GM19043 (cell line): ENCODE measurements at regions not wholly inside any gene's neighbourhood (a gene's known extent, or its start where the extent isn't known, plus 50 kb on each side); places are given as distances from the start of the nearest gene placed in this dataset.
"Not testable (repeated sequence)": the region's sequence is repeated elsewhere in the genome, so short reads cannot be mapped to it uniquely, and the experiment has no call there.

Experiments
- ATAC-seq: cut with Tn5 transposase; IDR thresholded peaks from one replicate; pipeline ENCODE4 v1.9.1; 2021; ENCODE audit warnings: low read depth; ENCODE audit not compliant: unreplicated experiment

- not testable (repeated sequence) for ATAC-seq
Measured at GRCh38 chr7:46904523-46904922, 677.4 kb downstream of the TNS3 start.

DNA sequence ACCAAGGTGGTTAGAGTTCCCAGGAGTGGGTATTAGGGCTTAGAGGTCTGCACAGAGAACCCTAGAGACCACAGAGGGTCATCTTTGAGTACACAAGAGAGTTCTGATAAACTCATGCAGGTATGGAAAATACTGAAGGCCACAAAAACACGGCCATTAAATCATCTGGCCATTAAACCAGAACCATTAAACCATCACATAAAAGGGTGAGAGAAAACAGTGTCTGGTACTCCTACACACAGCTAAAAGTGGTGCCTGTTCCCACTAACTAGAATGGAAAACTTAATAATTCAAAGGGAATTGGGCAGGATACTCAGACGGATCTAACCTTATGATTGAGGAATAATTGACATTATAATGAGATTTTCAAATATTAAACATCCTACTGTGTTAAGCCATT lies 679.4 kb downstream of the TNS3 start:
- no peak for ATAC-seq

GRCh38 chr7:46900312-46901263 lies 681.3 kb downstream of the TNS3 start:
- ATAC-seq, result no peak

- ATAC-seq, result no peak
Measured at GRCh38 chr7:46897381-46897780, 684.5 kb downstream of the TNS3 start.

- ATAC-seq, result no peak
Measured at GRCh38 chr7:46886669-46887374, 695.1 kb downstream of the TNS3 start.

GRCh38 chr7:46885167-46885566 lies 696.7 kb downstream of the TNS3 start:
- ATAC-seq, result no peak

DNA sequence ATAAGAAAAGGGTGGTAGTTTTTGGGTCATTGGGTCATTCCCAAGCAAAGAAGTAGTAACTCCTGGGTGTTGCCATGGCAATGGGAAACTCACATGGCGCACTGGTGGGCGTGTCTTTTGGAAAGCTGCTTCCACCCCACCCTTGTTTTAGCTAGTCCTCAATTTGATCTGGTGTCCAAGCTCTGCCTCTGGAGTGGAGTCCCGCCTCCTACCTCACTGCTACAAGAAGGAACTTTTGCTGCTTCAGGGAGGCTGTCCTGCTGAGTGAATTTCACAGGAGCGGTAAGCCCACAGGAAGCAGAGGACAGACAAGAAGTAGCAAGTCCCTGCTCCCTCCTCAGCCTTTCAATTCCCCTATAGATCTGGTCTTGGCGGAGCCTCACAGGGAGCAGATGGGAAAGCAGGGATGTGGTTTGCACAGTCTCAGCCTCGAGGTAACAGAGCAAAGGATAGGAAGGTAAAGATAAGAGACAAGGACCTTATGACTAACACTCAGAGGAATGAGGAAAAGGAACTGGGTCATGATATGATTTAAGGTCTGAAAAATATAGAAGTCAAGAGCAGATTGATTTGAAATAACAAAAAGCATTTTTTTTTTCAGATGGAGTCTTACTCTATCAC lies 700.3 kb downstream of the TNS3 start:
- ATAC-seq, result no peak

DNA sequence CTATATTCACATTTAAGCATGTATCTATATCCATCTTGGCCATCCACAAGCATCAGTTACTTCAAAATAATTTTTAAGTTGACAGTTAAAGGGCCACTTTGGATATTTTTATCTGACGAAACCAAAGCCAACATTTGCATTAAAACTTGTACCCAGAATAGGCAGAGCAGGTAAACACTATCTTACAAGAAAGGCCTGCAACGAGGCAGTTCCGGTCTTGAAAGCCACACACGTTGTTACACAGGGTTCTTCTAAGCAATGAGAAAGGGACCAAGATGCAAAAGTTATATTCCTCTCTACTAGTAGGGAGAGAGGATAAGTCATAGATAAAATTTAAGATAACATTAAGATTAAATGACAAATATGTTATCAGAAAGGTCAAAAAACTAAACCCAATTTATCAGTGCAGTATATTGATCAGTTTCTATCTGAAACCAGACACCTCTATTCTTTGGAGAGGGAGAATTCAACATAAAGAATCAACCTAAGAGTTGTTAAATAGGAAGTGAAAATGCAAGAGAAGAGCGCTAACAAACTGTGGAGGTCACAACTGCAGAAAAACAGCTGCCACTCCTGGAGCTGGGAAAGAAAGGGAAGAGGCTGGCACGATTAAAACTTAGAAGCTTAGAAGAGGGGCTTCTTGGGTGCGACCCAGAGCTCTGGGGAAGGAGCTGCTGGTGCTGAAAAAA lies 701.3 kb downstream of the TNS3 start:
- no peak for ATAC-seq

DNA sequence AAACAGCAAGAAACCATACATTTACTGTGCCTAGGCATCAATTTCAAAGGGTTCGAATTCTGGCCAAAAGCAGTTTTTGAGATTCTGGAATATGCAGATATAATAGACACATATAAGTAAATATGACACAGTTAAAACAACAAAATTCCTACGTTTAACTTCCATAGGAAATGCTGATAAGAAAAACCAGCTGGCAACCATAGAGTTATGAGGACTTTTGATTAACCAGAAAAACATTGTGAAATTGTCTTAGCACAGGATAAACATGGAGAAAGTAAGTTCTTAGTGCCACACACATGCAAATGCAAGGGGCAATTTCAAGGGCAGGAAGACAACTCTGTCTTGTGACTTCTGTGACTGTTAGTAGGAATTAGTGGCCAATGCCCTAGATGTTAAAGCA lies 702.1 kb downstream of the TNS3 start:
- no peak for ATAC-seq

GRCh38 chr7:46871516-46871915 lies 710.4 kb downstream of the TNS3 start:
- no peak for ATAC-seq

- ATAC-seq, result no peak
Measured at GRCh38 chr7:46864716-46865115, 717.2 kb downstream of the TNS3 start.

DNA sequence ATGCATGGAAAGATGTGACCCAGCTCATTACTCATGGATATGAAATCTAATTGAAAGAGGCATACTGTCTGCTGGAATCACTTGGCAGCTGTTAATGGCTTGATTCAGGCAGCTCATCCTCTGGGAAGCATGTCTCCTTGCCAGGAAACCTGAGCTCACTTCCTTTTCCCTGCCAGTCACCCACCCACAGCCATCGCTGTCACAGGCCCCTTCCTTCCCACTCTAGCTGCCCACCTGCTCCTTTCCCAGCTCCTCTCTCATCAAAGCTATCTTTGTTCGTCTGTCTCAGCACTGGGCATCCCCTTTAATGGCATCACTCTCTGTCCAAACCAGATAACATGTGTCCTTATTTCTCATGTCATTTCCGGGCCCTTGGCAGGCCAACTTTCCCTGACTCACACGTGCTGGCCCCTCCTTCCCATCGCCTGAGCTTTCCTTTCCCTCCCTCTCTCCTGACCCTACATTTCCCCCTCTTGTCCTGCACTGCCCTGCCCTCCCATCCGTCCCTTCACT lies 721.9 kb downstream of the TNS3 start:
- ATAC-seq, result no peak

- ATAC-seq, result no peak
Measured at GRCh38 chr7:46855851-46856250, 726.1 kb downstream of the TNS3 start.

GRCh38 chr7:46854958-46855473 lies 726.9 kb downstream of the TNS3 start:
- no peak for ATAC-seq

DNA sequence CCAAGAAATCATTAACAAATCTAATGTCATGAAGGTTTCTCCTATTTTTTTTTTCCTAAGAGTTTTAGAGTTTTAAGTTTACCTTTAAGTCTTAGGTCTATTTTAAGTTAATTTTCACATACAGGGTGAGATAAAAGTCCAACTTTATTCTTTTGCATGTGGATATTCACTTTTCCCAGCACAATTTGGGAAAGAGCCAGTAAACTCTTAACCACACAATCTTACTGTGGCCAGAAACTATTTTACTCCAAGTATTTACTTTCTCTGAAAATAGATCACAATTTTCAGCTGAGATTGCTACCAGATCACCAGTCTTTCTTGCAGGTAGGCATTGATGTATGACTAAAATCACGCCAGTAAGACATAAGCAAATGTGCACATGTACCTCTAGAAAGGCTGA lies 728.5 kb downstream of the TNS3 start:
- ATAC-seq, result no peak

- no peak for ATAC-seq
Measured at GRCh38 chr7:46852795-46853194, 729.1 kb downstream of the TNS3 start.

DNA sequence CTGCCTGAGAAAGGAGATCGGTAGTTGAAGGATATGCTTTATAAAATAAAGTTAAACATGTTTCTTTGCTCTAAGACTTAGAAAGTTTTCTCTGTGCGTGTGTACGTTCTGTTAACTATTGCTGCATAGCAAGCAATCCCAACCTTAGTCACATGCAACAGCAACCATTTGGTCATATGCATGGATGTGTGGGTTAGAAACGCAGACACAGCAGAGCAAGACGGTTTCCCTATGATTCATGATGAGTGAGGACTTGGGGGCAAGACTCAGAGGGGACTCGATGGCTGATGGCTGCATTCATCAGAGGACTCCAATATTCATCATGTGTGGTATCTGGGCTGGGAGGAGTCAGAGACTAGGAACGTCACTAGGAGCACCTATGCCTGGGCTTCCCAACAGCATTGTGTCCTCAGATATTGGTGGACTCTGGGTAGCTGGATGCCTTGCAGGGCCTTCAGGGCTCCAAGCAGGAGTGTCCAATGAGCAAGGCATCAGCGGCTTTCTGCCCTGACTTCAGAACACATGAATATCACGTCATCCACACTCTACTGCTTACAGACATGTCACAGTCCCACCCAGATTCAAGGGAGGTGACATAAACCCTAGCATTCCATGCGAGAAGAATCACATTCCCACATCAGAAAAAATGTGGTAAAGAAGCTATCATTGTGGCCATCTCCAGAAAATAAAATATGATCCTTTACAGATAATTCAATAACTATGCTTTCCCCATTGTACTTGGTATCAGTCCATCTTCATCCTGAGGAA lies 731.2 kb downstream of the TNS3 start:
- ATAC-seq, result no peak

GRCh38 chr7:46848944-46849343 lies 733.0 kb downstream of the TNS3 start:
- ATAC-seq, result no peak

DNA sequence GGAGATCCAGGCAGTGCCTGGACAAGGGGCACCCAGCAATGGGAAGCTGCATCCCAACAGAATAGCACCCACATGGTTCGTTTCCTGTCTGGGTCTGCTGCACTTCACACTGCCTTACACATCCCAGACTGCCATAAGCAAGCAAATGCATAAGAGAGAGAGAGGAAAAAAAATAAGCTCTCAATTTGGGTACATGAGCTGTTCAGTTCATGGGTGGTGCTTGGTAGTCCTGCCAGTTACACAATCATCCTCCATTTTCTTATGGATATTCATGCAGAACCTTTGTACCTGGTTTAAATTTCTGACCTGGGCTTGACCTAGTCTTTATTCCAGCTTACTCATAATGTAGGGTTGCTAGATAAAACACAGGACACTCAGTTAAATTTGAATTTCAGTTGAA lies 733.6 kb downstream of the TNS3 start:
- no peak for ATAC-seq

GRCh38 chr7:46847126-46847525 lies 734.8 kb downstream of the TNS3 start:
- ATAC-seq, result no peak
